A172 (cell line): ENCODE measurements at regions not wholly inside any gene's neighbourhood (a gene's known extent, or its start where the extent isn't known, plus 50 kb on each side); places are given as distances from the start of the nearest gene placed in this dataset.
"Not testable (repeated sequence)": the region's sequence is repeated elsewhere in the genome, so short reads cannot be mapped to it uniquely, and the experiment has no call there.

ENCODE experiments used
- DNase-seq: peaks from one replicate; pipeline ENCODE4 v3.0.0-alpha.2; 2015; ENCODE audit warnings: low spot score

DNA sequence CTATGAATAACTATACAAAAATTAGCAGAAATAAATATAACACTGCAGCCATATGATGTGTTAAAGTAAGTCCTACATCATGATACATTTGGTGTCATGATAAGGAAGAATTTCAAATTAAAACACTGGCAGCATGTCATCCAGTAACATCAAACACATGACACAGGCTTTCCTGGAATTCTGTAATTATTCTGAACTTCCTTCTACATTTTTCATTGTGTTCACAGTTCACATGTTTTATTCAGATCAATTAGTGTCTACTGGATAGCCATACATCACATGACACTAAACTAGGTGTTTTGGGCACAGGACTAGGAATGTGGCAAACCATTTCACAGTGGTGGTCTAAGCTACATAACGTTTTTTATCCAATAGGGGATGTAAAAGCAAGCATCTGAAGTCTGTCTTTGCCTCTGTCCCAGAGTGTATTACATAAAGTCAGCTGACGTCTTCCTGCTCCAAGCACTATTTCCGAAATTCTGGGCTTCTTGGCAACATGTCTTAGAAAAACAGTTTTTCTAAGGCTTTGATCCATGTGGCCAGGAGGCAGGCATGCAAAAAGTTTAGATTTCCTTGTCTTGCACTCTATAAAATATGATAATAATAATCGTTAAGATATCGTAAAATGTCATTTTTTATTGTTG lies 707.9 kb downstream of the CENPC start:
- DNase-seq: no peak

DNA sequence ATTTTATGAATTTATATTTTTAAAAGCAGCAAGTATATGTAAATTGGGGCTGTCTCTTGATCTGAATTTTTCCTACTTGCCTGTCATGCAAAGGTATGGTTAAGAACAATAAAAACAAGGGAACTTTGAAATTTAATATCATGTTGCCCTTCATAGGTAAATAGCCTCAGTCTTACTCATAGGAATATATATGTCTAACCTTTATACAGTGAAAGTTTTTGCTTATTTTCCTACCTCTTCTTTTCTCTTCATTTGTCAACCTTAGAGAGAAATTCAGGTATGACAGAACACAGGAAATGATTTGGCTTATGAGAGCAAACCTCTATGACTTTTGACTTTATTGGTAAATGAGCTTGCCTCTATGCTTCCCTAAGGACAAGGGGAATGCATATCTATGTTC lies 716.0 kb downstream of the CENPC start:
- DNase-seq: no peak

DNA sequence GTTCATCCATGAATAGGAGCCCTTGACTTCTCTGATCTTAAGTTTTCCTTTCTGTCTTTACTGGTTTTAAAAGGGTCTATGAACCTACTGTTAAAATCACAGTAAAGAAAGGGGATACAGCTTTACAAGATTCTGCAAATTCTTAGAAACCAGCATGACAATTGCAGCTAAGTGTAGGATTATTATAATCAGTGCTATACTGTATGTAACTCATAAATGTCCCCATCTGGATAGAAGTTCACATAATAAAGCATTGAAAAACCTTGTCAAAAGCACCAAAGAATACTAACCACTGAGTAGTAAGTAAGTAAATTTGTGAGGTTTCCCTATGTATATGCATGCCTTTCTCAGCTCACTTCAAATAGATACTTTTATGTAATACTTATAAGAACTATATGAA lies 724.6 kb downstream of the CENPC start:
- no peak for DNase-seq

DNA sequence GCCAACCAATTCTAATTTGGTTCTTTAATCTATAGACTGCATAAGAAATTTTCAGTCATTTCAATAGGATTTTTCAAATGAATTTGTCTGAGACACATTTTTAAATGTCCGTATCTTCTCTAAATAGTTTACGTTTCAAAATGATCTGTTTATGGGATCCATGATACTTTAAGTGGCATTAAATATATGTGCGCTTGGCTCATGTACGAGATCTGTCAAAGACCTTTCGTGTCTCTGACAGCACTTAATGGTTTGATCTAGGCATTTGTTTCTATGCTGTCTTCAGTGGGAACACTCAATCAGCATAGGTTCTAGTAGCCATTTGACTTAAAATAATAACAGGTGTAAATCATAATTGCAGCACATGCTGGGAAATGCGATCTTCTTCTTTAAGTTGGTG lies 731.0 kb downstream of the CENPC start:
- no peak for DNase-seq

DNA sequence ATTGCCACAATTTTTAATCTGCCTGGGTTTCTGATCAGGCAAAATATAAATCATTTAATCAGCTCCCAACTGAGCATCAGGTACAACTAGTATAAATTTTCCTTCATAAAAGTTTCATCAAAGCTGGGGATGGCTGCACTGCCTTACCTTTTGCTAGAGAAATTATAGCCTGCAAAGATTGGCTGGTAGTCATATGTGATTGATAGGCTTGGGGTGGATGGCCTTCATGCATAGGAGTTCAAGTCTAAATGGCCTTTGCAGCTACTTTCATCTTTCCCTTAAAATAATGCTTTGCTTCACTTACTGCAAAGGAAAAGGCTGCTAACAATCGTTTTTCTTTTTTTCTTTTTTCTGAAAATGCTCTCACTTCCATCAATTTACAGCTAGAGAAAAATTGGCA lies 739.7 kb downstream of the CENPC start:
- no peak for DNase-seq

DNA sequence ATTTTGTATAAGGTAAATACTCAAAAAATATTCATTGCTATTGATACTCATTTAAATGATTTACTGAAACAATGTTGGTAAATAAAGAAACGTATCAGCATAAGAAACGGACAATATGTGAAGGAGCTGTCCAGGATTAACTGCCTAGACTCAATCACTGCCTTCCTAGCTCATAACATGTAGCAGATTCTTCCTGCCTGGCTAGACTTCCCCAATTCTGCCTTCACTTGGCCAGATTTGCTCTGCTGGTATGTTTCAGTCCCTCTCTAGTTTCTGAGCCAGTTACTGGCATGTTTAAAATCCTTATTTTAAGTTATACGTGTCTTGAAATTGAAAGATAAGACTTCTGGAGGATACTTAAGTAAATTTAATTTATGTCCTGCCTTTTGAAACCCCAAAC lies 740.3 kb downstream of the CENPC start:
- DNase-seq: no peak

DNA sequence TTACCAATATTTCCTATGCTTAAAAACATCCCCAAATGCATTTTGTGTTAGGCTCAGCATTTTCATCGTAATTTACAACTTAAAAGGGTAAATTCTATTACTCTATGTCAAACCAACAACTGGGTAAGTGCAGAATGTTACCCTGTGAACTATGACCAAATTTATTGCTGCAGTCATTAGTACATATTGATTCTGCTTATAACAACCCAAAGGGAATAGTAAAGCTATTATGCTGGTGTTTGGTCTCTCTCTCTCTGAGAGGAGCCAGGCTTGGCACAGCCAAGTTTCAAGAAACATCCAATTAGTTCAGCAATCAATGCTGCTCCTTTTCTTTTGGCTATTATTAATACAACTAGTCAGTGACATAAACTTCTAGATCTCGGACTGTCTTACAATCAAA lies 747.7 kb downstream of the CENPC start:
- no peak for DNase-seq

DNA sequence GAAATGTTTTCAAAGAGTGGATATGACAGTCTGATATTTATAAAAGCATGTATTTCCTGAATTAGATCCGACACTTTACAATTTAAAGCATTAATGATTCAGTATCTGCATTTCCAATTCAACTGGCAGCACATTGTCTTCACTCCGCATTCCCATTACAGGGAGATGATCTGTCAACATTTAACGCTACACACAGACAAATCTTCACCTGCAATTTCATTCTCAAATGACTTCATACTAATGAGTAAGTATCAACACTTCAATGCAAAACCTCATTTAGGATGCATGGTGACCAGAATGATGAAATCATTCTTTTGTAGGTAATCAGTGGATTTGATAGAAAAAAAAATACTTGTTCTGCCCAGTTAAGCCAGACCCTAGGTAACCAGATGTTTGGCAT lies 749.6 kb downstream of the CENPC start:
- DNase-seq: no peak

DNA sequence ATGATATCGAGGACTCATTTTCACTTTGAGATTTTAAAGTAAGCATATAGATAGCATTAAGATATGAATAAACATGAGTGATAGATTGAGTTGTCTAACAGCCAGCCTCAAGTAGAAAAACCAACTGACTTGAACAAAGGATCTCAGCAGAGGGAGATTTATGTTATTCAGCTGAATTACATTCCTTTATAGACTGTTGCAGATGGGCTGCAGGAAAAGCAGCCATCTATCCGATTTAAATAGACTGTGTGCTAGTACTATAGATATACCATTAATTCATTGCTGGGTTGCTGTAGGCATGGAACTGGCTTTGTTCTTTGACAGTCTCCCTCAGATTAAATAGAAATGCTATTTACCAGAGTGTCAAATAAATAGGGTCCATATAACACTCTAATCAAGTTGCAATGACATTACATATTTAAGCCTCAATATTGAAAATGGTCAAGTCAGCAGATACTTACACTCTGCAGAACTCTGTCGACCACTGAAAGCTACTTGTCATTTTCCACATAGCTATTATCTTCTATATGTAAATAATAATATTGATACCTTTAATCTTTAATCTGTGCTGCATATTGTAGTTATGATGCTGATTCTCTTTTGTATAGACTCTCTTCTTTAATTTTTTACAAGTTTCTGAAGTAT lies 750.8 kb downstream of the CENPC start:
- DNase-seq: no peak

DNA sequence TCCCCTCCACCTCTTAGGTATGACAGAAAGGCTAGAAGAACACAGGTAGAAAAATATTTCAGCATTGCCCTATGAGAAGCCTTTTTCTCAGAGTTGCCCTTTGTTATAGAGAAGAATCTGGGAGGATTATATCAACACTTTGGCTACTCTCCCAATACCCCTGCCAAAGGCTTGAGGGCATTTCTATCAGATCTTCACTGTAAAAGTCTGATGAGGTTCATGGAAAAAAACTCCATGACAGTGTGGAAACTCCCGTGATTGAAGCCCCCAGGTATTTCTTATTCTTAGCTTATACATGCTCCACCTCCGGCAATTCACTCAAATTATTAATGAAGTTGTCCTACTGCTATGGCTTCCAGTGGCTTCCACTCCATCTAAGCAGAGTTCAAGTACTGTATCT lies 753.6 kb downstream of the CENPC start:
- no peak for DNase-seq

DNA sequence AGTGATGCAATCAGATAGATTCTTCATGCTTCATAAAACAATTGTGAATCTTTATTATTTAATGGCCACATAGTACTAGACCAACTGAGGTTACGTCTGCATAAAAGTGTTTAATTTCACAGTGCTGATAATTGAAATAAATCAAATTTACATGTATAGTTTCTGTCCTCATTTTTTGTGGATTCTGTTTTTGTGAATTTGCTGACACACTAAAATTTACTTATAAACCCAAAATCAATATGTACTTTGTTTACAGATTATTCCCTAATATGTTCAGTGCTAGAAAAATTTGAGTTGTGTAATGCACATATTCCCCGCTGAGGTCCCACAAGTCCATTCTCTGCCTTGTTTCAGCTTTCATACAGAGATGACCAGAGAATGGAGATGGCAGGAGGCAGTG lies 759.8 kb downstream of the CENPC start:
- DNase-seq: no peak

DNA sequence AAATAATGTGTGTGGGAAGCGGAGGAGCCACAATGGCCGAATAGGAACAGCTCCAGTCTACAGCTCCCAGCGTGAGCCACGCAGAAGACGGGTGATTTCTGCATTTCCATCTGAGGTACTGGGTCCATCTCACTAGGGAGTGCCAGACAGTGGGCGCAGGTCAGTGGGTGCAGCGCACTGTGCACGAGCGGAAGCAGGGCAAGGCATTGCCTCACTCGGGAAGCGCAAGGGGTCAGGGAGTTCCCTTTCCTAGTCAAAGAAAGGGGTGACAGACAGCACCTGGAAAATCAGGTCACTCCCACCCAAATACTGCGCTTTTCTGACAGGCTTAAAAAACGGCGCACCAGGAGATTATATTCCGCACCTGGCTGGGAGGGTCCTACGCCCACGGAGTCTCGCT lies 762.6 kb downstream of the CENPC start:
- not testable (repeated sequence) for DNase-seq

DNA sequence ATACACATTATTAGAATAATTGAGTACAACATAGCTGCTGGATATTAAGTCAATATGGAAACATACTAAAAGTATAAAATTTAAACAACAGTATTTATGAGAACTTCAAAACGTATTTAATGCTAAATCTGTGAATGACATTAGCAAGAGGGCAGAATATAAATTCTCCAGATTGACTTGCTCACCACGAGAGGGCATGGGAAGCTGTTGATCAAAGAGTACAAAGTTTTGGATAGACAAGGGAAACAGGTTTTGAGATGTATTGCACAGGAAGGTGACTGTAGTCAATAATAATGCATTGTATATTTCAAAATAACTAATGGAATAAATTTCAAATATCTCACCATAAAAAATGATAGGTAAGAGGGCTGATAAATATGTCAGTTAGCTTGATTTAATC lies 768.2 kb downstream of the CENPC start:
- DNase-seq: no peak

DNA sequence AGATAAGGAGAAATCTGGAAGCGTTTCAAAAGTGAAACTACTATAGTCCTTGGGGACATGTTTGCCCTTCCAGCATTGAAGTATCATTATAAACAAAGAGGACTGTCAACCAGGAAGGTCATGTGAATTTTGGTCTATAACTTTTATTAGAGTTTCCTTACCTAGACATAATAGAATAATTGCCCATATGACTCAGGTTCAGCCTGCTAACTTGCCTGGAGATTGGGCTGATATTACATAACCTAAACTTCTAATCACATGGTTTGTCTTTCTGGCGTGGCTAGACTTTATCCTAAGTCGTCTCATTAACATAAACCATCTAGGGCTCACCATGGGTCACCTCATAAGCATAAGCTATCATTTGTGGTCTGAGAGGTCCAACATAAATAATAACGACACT lies 775.9 kb downstream of the CENPC start:
- peak; percentile 1 for DNase-seq

DNA sequence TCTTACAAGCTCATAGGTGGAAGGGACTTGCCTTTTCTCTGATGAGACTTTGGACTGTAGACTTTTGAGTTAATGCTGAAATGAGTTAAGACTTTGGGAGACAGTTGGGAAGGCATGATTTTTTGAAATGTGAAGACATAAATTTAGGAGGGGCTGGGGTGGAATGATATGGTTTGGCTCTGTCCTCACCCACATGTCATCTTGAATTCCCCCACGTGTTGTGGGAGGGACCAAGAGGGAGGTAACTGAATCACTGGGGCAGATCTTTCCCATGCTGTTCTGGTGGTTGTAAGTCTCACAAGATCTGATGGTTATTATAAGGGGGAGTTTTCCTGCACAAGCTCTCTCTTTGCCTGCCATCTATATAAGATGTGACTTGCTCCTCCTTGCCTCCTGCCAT lies 777.9 kb downstream of the CENPC start:
- no peak for DNase-seq

DNA sequence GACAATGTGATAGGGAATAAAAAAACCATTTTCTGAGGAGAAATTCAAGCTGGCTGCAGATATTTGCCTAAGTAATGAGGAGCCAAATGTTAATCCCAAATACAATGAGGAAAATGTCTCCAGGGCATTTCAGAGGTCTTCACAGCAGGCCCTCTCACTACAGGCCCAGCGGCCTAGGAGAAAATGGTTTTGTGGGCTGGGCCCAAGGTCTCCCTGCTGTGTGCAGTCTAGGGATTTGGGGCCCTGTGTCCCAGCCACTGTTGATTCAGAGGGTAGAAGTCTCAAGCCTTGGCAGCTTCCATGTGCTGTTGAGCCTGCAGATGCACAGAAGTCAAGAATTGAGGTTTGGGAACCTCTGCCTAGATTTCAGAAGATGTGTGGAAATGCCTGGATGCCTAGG lies 778.7 kb downstream of the CENPC start:
- no peak for DNase-seq

DNA sequence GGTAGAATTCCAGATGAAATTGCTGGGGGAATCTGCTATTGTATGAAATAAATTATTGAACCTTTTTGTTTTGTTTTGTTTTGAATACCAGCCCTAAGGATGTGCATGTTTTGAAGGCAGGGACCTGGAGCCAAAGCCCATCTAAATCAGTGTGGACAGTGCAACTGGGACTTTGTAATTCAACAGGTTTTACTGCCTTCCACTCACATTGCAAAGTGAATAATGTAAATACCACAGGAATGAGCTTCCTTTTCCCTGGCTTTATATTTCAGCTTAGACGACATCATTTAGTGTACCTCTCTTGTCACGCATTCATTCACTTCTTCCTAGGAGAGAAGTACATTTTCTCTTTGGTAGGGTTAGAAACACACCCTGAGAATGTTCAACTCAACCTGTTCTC lies 795.0 kb downstream of the CENPC start:
- DNase-seq: no peak

DNA sequence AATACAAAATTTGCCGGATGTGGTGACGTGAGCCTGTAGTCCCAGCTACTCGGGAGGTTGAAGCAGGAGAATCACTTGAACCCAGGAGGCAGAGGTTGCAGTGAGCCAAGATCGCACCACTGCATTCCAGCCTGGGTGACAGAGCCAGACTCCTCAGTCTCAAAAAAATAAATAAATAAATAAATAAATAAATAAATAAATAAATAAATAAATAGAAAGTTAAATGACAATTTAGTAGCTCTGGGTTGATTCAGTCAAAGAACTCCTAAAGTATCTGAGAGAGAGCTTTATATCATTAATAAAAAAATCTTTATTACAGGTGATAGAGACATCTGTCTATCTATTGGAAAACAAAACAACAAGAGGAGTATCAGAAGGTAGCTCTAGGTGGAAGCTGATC lies 798.4 kb downstream of the CENPC start:
- DNase-seq: not testable (repeated sequence)

DNA sequence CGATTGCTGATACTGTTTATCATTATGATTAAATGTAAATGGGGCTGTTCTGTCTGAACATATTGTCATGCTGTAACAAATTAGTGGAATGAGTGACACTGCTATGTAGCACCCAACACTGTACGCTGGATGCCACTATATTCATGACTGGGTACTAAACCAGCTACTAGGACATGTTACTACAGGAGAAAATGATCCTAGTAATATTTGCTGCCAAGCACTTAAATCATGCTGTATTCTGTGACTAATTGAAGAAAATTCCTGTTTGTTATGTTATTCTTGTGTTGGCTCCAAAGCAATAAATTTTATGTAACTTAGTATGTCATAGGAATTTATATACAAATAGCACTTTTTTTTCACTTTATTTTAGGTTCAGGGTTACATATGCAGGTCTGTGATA lies 804.2 kb downstream of the CENPC start:
- DNase-seq: peak; percentile 25

DNA sequence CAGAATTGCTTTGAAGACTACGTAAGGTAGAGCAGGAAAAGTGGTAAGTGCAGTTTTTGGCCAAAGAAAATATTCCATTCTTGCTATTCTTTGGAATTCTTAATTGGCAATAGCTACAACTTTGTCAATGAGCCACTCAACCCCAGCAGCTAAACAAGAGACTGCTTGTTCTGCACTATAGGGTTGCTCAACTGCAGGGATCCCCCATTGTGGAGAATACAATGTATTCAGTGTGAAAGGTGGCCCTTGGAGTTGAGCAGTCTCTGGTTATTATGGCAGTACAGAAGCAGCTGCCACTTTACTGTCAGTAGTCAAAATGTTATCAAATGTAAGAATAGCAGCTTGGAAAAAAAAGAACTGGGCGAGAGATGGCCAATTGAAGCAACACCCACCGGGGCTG lies 808.7 kb downstream of the CENPC start:
- DNase-seq: no peak

DNA sequence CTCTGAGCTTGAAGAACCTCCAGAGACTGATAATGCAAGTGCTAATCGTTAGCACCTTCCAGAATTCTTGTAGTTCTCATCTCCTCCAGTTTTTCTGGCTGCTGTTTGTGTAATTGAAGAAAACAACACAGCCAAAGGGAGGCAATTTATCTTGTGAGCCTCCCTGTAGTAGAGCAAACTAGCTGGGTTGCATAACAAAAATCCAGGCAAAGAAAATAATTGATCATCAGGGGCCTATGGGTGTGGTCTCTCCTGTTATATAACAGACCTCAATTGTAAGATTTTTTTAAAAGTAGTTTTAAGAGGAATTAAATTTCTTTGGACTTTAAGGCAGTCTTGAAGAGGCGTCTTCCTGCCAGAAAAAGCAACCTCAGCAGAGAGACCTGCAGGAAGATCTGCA lies 817.0 kb downstream of the CENPC start:
- no peak for DNase-seq

DNA sequence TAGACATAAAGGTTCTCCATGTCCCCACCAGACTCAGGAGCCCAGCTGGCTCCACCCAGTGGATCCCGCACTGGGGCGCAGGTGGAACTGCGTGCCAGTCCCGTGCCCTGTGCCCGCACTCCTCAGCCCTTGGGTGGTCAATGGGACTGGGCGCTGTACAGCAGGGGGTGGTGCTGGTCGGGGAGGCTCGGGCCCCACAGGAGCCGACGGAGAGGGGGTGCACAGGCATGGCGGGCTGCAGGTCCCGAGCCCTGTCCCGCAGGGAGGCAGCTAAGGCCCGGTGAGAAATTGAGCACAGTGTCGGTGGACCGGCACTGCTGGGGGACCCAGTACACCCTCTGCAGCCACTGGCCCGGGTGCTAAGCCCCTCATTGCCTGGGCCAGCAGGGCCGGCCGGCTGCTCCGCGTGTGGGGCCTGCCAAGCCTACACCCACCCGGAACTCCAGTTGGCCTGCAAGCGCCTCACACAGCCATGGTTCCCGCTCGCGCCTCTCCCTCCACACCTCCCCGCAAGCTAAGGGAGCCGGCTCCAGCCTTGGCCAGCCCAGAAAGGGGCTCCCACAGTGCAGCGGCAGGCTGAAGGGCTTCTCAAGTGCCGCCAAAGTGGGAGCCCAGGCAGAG lies 832.9 kb downstream of the CENPC start:
- DNase-seq: not testable (repeated sequence)

DNA sequence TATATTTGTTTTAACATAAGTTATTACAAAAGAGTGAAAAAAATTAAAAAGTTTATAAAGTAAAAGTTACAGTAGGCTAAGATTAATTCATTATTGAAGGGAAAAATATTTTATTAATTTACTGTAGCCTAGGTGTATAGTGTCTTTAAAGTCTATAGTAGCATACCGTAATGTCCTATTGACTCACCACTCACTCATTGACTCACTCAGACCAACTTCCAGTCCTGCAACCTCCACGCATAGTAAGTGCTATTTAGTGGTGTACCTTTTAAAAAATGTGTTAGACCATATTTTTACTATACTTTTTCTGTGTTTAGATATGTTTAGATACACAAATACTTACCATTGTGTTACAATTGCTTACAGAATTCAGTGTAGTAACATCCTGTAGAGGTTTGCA lies 841.1 kb downstream of the CENPC start:
- no peak for DNase-seq

DNA sequence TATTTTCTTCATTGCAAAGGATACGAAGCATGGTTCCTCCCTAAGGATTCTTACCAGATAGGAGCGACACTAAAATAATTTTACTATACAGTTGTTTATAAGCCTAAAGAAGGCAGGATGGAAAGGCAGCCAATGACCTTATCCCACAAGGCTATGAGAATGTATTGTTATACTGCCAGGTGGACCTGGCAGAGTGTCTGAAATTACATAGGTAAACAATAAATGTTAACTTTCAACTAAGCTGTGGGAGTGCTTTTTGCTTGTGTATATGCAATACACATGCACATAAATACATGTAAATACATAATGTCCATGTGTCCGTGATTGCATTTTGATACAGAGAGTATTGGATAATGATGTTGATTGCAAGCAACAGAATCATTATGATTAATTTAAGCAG lies 850.6 kb downstream of the CENPC start:
- no peak for DNase-seq
